Erythroblast (primary cell): ENCODE measurements at regions not wholly inside any gene's neighbourhood (a gene's known extent, or its start where the extent isn't known, plus 50 kb on each side); places are given as distances from the start of the nearest gene placed in this dataset.

Source experiments
- DNase-seq, 2 experiments: peaks; one replicate each; lab custom pipeline; 2025; lab: John Stamatoyannopoulos, UW
- GATA1 ChIP-seq: IDR thresholded peaks from 2 replicates; pipeline ENCODE4 v1.6.1; 2011; ENCODE audit warnings: low read depth, mild to moderate bottlenecking, control low read depth, low read length, moderate library complexity
- POLR2A ChIP-seq: IDR thresholded peaks from 2 replicates; pipeline ENCODE4 v1.6.1; 2011; ENCODE audit warnings: mild to moderate bottlenecking, low read length

DNA sequence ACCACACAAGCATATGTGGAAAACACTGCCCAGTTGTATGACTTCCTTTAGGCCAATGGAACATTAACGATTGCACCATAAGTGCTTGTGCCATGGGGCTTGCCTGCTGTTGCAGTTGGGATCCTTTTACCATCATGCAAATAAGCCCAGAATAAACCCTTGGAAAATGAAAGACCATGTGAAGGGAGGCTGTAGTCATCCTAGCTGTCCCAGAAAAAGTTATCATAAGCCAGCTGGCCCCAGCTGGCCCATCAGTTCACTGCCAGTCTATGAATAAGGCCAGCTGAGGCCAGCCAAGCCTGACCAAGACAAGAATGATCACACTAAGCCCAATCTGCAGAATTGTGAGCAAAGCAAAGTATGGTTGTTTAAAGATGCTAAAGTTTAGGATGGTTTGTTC lies 253.9 kb upstream of the ARHGAP20 start:
- TF ChIP-seq GATA1 (no peak), POLR2A (no peak)

GRCh38 chr11:110962921-110963320 lies 250.7 kb upstream of the ARHGAP20 start:
- TF ChIP-seq POLR2A (no peak), GATA1 (no peak)
- DNase-seq: no peak

More for the DNA sequence above, 253.9 kb upstream of the ARHGAP20 start:
- DNase-seq: no peak

- no peak for DNase-seq
Measured at GRCh38 chr11:110960167-110960566, 247.9 kb upstream of the ARHGAP20 start.

GRCh38 chr11:110958216-110958615 lies 246.0 kb upstream of the ARHGAP20 start:
- TF ChIP-seq GATA1 (no peak), POLR2A (no peak)
- no peak for DNase-seq

More at GRCh38 chr11:110960167-110960566, 247.9 kb upstream of the ARHGAP20 start:
- TF ChIP-seq POLR2A (no peak), GATA1 (no peak)

GRCh38 chr11:110955776-110956175 lies 243.5 kb upstream of the ARHGAP20 start:
- TF ChIP-seq GATA1 (no peak), POLR2A (no peak)
- DNase-seq: no peak

GRCh38 chr11:110951950-110952503 lies 239.8 kb upstream of the ARHGAP20 start:
- no peak for DNase-seq

DNA sequence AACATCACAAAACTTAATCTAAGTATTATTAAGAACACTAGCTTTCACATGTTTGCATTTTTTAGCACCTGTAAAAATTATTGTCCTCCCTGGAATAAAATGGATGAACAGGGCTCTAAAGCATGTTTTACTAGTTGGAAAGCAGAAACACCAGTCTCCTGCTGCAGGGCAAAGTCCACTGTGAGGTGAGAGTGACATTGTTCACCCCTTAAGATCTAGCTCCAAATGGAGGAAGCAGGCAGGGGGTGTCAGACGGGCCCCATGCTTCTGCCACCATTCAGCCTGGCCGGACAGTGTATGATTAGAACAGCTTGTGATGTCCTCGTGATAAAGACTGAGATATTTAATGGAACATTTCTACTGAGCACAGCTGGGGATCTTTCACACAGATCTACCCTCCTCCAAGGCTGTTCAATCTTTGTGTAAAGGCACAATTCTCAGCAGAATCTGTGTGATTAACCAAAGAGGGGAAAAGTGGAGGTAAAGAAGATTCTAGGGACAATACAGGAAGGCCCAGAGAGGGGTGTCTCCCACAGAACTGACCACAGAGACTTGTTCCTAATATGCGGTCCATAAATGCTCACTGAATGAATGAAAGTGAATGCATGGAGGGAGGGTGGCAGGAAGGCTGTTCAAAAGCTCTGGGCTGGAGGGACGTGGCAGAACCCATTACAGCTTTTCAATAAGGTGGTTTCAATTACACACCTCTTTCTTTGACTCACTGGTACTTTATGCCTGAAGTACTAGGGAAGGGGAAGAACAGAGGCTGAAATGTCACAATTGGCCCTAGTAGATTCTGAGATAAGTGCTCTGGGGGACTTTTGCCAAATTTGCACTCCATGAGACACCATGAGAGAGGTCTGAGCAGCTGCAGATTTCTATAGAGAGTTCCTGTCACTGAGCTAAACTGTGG lies 239.1 kb upstream of the ARHGAP20 start:
- no peak for DNase-seq
- no peak for TF ChIP-seq GATA1
- no peak for TF ChIP-seq POLR2A

More at GRCh38 chr11:110951950-110952503, 239.8 kb upstream of the ARHGAP20 start:
- TF ChIP-seq GATA1 (no peak), POLR2A (no peak)

GRCh38 chr11:110948112-110948511 lies 235.9 kb upstream of the ARHGAP20 start:
- no peak for TF ChIP-seq GATA1
- no peak for TF ChIP-seq POLR2A
- DNase-seq: no peak

- DNase-seq: no peak
- TF ChIP-seq POLR2A: no peak
- no peak for TF ChIP-seq GATA1
Measured at GRCh38 chr11:110947096-110947495, 234.9 kb upstream of the ARHGAP20 start.

DNA sequence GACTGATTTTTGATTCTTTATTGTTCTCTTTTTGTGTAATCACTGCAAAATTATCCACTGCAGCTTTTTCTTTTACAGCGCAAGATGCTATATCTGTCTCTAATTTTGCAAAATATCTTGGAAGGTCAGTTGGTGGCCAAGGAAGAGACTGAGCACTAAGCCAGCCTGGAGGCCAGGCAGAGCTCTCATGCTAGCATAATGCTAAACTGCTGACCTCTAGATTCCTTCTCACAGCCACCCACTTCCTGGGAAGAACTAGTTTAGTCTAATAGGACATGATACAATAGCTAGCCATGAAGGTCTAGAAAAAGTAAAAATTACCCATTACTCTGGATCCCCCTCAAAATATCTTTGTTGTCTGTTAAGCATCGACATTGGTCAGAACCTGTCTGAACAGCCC lies 227.2 kb upstream of the ARHGAP20 start:
- DNase-seq: no peak
- no peak for TF ChIP-seq POLR2A
- no peak for TF ChIP-seq GATA1

DNA sequence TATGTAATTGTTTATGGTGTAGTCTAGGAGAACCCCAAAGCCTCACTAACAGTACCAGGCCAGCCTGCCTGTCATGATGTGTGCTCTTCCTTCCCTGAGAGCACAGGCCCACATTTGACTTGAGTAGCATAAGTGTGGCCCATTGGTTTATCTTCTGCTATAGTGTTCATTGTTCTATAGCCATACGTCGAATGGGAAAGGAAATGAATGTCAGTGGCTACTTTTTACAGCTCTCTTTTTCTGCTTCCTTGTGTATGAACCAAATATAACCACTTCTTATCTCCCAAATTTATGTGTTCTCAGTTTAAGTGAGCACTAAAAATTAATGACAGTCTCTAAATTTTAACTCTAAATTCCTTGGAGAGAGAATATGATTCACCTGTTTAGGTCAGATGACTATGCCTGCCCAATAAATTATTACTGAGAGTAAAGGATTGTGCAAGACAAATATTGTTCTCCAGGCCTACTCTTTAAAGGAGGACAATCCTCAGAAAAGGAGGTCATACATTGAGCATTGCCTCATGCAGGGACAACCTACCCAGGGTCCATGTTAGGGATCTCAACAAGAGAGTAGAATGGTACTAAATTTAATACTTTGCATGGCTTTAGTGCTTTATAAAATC lies 222.9 kb upstream of the ARHGAP20 start:
- no peak for DNase-seq
- TF ChIP-seq POLR2A (no peak), GATA1 (no peak)

- TF ChIP-seq GATA1 (no peak), POLR2A (no peak)
Measured at GRCh38 chr11:110929129-110929528, 216.9 kb upstream of the ARHGAP20 start.

DNA sequence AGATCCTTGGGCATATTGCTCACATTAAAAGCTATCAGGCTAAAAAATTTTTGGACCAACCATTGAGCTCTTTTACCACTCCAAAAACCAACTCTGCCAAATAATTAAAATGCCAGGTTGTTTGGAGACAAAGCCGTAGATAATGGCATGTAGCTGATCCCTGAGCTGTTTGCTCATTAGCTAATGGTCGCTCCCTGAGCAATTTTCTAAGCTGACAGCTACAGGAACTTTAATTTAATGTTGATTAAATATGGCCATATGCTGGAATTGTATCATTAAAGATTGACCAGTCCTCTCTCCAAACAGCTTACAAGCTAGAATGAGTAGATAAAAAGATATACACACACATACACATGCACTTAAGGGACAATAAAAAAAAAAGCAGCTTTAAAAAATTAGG lies 216.2 kb upstream of the ARHGAP20 start:
- TF ChIP-seq POLR2A: no peak
- no peak for TF ChIP-seq GATA1
- no peak for DNase-seq

More at GRCh38 chr11:110929129-110929528, 216.9 kb upstream of the ARHGAP20 start:
- DNase-seq: no peak
